ENCODE measurements at regions not wholly inside any gene's neighbourhood (a gene's known extent, or its start where the extent isn't known, plus 50 kb on each side); places are given as distances from the start of the nearest gene placed in this dataset.

DNA sequence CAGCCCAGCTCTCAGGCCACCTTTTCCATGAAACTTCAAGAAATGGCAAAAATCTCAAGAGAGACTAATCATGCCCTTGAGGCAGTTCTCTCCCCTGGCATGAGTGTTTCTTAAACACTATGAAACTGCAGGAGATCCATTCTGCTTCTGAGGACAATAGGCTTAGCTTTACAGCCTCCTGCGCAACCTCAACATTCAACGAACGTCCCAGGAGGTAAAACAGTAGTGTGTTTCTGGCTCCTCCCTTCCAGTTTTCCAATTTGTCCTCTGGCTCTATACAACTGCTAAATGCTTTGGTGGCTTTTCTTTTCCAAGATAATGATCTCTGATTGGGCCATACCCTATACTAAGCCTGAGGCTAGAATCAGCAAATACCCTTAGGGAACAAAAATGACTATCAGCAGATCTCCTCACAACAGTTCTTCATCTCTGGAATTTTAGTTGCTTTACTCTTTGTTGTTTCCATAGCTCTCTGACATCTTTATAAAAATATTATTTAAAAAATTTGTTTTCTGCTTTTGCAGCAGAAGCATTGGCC is 87.0 kb upstream of the FAT1 start:
- TF ChIP-seq, protein P1, sequence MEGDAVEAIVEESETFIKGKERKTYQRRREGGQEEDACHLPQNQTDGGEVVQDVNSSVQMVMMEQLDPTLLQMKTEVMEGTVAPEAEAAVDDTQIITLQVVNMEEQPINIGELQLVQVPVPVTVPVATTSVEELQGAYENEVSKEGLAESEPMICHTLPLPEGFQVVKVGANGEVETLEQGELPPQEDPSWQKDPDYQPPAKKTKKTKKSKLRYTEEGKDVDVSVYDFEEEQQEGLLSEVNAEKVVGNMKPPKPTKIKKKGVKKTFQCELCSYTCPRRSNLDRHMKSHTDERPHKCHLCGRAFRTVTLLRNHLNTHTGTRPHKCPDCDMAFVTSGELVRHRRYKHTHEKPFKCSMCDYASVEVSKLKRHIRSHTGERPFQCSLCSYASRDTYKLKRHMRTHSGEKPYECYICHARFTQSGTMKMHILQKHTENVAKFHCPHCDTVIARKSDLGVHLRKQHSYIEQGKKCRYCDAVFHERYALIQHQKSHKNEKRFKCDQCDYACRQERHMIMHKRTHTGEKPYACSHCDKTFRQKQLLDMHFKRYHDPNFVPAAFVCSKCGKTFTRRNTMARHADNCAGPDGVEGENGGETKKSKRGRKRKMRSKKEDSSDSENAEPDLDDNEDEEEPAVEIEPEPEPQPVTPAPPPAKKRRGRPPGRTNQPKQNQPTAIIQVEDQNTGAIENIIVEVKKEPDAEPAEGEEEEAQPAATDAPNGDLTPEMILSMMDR (IDR thresholded peaks at IDR 0.05): no peak
- TF ChIP-seq POLR2A (IDR thresholded peaks at IDR 0.05): no peak
